Sigmoid colon (tissue), 4 donors: ENCODE measurements at regions not wholly inside any gene's neighbourhood (a gene's known extent, or its start where the extent isn't known, plus 50 kb on each side); places are given as distances from the start of the nearest gene placed in this dataset.

Experiments
- CTCF ChIP-seq, 4 experiments: fragments of 450-650 bp in 3 of 4; fragments of 200-600 bp in 1 of 4; IDR thresholded peaks; one replicate each; pipeline ENCODE4 v1.5.1; 2016 to 2019; ENCODE audit warnings: antibody characterized with exemption in 4 of 4, mild to moderate bottlenecking in 3 of 4, moderate library complexity in 2 of 4
- POLR2A ChIP-seq, 2 donors: fragments of 450-650 bp; IDR thresholded peaks; one replicate each; pipeline ENCODE4 v1.6.1; 2016; ENCODE audit warnings: antibody characterized with exemption in 2 of 2, mild to moderate bottlenecking in 2 of 2, moderate library complexity in 2 of 2
- POLR2AphosphoS5 ChIP-seq, 4 donors: sonication (generic); formaldehyde crosslinking; IDR thresholded peaks; one replicate each; pipeline ENCODE4 v1.6.1; 2017; ENCODE audit warnings: antibody characterized with exemption in 4 of 4

GRCh38 chr4:28890949-28891775 is 1829.0 kb upstream of the PCDH7 start:
- TF ChIP-seq POLR2AphosphoS5 (IDR thresholded peaks at IDR 0.05) (no peak), CTCF (IDR thresholded peaks at IDR 0.05) (no peak), POLR2A (IDR thresholded peaks at IDR 0.05) (no peak)
